ENCODE measurements at regions not wholly inside any gene's neighbourhood (a gene's known extent, or its start where the extent isn't known, plus 50 kb on each side); places are given as distances from the start of the nearest gene placed in this dataset.
"Not testable (repeated sequence)": the region's sequence is repeated elsewhere in the genome, so short reads cannot be mapped to it uniquely, and the experiment has no call there.

DNA sequence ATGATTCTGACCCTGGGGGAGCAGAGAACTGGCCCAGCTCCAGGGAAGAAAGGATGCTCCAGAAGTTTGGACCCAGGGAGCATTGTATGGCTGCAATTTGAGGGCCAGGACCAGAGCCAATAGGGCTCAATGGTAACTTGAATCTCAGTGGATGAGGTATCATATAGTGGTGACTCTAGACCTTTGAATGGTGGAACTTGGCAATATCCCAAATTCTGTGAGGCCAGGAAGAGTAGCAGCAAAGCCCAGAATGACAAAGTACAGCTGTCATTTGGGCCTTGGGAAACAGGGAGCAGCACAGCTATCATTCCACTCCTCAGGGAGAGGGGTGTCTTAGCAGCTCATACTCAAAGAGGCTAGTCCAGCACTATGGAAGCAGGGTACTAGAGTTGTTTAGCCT lies 332.9 kb upstream of the RBMS1 start:
- H2AFZ ChIP-seq (ENCODE audit: insufficient read depth, low read depth, low read length, poor library complexity, severe bottlenecking) = no peak overlapping the region
- no peaks in the 10 kb centered on the region for H3K79me2 ChIP-seq (ENCODE audit: control insufficient read depth, insufficient read depth, low read length)
- H3K4me2 ChIP-seq (replicated peaks; ENCODE audit: low read depth, low read length, poor library complexity, severe bottlenecking) = no peak overlapping the region
- H3K4me3 ChIP-seq (ENCODE audit: control extremely low read depth in 1 of 5, extremely low read depth in 1 of 5, insufficient read depth in 1 of 5, low read depth in 2 of 5, low read length in 4 of 5) = no peak overlapping the region
- no peak for ATAC-seq (ENCODE audit: low read depth)
- H3K27me3 ChIP-seq (replicated peaks in 1 of 4; ENCODE audit: control extremely low read depth in 1 of 4, control insufficient read depth in 3 of 4, insufficient read depth in 4 of 4, low read length in 3 of 4) = no peaks in the 10 kb centered on the region
- intact Hi-C loops (cut with micrococcal nuclease) = no loop called here
- no peaks in the 10 kb centered on the region for H3K27me3 Mint-ChIP-seq
- no peak overlapping the region for H3K4me3 Mint-ChIP-seq
- no peak overlapping the region for H3K9ac ChIP-seq (ENCODE audit: low read length)
- ChIA-PET CTCF (no interaction called here), POLR2A (no interaction called here)
- H3K9me3 ChIP-seq (ENCODE audit: control extremely low read depth in 1 of 3, control insufficient read depth in 2 of 3, insufficient read depth in 1 of 3, low read length in 2 of 3) = peaks cover 8 to 20% (median 20%) of the 10 kb centered on the region in 3 donors
- H3K27ac Mint-ChIP-seq = no peak overlapping the region
- no peak for TF ChIP-seq EZH2 (IDR thresholded peaks at IDR 0.05; ENCODE audit: borderline replicate concordance, insufficient read depth, low read depth, low read length, poor library complexity, severe bottlenecking)
- TF ChIP-seq, protein P1, sequence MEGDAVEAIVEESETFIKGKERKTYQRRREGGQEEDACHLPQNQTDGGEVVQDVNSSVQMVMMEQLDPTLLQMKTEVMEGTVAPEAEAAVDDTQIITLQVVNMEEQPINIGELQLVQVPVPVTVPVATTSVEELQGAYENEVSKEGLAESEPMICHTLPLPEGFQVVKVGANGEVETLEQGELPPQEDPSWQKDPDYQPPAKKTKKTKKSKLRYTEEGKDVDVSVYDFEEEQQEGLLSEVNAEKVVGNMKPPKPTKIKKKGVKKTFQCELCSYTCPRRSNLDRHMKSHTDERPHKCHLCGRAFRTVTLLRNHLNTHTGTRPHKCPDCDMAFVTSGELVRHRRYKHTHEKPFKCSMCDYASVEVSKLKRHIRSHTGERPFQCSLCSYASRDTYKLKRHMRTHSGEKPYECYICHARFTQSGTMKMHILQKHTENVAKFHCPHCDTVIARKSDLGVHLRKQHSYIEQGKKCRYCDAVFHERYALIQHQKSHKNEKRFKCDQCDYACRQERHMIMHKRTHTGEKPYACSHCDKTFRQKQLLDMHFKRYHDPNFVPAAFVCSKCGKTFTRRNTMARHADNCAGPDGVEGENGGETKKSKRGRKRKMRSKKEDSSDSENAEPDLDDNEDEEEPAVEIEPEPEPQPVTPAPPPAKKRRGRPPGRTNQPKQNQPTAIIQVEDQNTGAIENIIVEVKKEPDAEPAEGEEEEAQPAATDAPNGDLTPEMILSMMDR (IDR thresholded peaks at IDR 0.05) = no peak
- H3K4me1 Mint-ChIP-seq = no peaks in the 10 kb centered on the region
- no peaks in the 10 kb centered on the region for H3K36me3 ChIP-seq (replicated peaks in 1 of 2; ENCODE audit: control extremely low read depth in 1 of 2, control insufficient read depth in 1 of 2, extremely low read depth in 1 of 2, insufficient read depth in 2 of 2, low read length in 1 of 2)
- H4K20me1 ChIP-seq (ENCODE audit: control insufficient read depth, insufficient read depth, low read length, poor library complexity, severe bottlenecking) = no peaks in the 10 kb centered on the region
- H3K9me3 Mint-ChIP-seq (ENCODE audit: insufficient read depth) = peaks cover 14% of the 10 kb centered on the region
- H3K4me1 ChIP-seq (ENCODE audit: control insufficient read depth in 2 of 2, insufficient read depth in 2 of 2, low read length in 2 of 2) = no peaks in the 10 kb centered on the region
- DNase-seq = no peak
- H3K27ac ChIP-seq (ENCODE audit: low read length in 2 of 2) = no peak overlapping the region

DNA sequence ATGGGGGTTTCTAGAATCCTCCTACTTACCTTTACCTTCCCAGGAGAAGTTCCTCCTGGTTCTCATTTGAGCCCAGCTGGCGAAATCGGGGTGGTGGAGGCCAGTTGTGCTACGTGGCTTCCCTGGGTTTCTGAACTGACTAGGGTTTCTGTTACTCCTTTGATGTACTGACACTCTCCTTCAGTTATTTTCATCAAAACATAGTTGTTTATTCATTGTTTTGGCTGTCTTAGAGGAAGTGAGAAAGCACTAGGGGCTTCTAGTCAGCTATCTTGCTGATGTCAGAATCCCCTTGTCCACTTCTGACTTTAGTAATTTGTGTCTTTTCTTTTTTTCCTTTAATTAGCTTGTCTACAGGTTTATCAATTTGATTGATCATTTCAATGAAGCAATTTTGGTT lies 332.2 kb upstream of the TANK start:
- H3K27me3 Mint-ChIP-seq = no peaks in the 10 kb centered on the region
- H3K4me1 Mint-ChIP-seq = no peaks in the 10 kb centered on the region
- Histone ChIP-seq H3K9ac (ENCODE audit: low read length) (no peak overlapping the region), H3K27ac (ENCODE audit: low read length in 2 of 2) (no peak overlapping the region), H3K4me3 (ENCODE audit: control extremely low read depth in 1 of 5, extremely low read depth in 1 of 5, insufficient read depth in 1 of 5, low read depth in 2 of 5, low read length in 4 of 5) (no peak overlapping the region), H3K4me1 (ENCODE audit: control insufficient read depth in 2 of 2, insufficient read depth in 2 of 2, low read length in 2 of 2) (no peaks in the 10 kb centered on the region), H3K9me3 (ENCODE audit: control extremely low read depth in 1 of 3, control insufficient read depth in 2 of 3, insufficient read depth in 1 of 3, low read length in 2 of 3) (peaks cover 8 to 20% (median 20%) of the 10 kb centered on the region in 3 donors), H3K27me3 (replicated peaks in 1 of 4; ENCODE audit: control extremely low read depth in 1 of 4, control insufficient read depth in 3 of 4, insufficient read depth in 4 of 4, low read length in 3 of 4) (no peaks in the 10 kb centered on the region), H4K20me1 (ENCODE audit: control insufficient read depth, insufficient read depth, low read length, poor library complexity, severe bottlenecking) (no peaks in the 10 kb centered on the region), H3K79me2 (ENCODE audit: control insufficient read depth, insufficient read depth, low read length) (no peaks in the 10 kb centered on the region), H3K4me2 (replicated peaks; ENCODE audit: low read depth, low read length, poor library complexity, severe bottlenecking) (no peak overlapping the region), H2AFZ (ENCODE audit: insufficient read depth, low read depth, low read length, poor library complexity, severe bottlenecking) (no peak overlapping the region), H3K36me3 (replicated peaks in 1 of 2; ENCODE audit: control extremely low read depth in 1 of 2, control insufficient read depth in 1 of 2, extremely low read depth in 1 of 2, insufficient read depth in 2 of 2, low read length in 1 of 2) (no peaks in the 10 kb centered on the region)
- ChIA-PET CTCF (no interaction called here), POLR2A (no interaction called here)
- TF ChIP-seq, protein P1 (IDR thresholded peaks at IDR 0.05) = no peak
- no peak for TF ChIP-seq EZH2 (IDR thresholded peaks at IDR 0.05; ENCODE audit: borderline replicate concordance, insufficient read depth, low read depth, low read length, poor library complexity, severe bottlenecking)
- DNase-seq (no peak), ATAC-seq (ENCODE audit: low read depth) (no peak)
- no peak overlapping the region for H3K4me3 Mint-ChIP-seq
- peaks cover 14% of the 10 kb centered on the region for H3K9me3 Mint-ChIP-seq (ENCODE audit: insufficient read depth)
- no CpG with 5 or more reads among the region's 3 CpGs for WGBS (ENCODE audit: insufficient coverage)
- H3K27ac Mint-ChIP-seq = no peak overlapping the region
- intact Hi-C loops (cut with micrococcal nuclease) = no loop called here

DNA sequence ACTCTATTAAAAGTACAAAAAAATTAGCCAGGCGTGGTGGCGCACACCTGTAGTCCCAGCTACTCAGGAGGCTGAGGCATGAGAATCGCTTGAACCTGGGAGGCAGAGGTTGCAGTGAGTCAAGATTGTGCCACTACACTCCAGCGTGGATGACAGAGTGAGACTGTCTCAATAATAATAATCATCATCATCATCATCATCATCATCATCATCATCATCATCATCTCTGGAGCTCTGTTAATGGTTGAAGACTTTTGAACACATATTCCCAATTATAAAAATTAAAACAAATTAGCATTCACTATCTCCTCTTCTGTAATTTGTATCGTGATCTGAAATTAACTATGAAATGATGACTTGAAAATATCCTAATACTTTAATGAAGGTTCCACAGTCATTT lies 327.8 kb upstream of the TANK start:
- H3K9ac ChIP-seq (ENCODE audit: low read length); H3K4me3 ChIP-seq (ENCODE audit: control extremely low read depth in 1 of 5, extremely low read depth in 1 of 5, insufficient read depth in 1 of 5, low read depth in 2 of 5, low read length in 4 of 5); H3K4me2 ChIP-seq (replicated peaks; ENCODE audit: low read depth, low read length, poor library complexity, severe bottlenecking); H3K4me3 Mint-ChIP-seq; H3K79me2 ChIP-seq (ENCODE audit: control insufficient read depth, insufficient read depth, low read length); H3K27ac Mint-ChIP-seq; H3K4me1 Mint-ChIP-seq; H3K36me3 ChIP-seq (replicated peaks in 1 of 2; ENCODE audit: control extremely low read depth in 1 of 2, control insufficient read depth in 1 of 2, extremely low read depth in 1 of 2, insufficient read depth in 2 of 2, low read length in 1 of 2); ATAC-seq (ENCODE audit: low read depth); H4K20me1 ChIP-seq (ENCODE audit: control insufficient read depth, insufficient read depth, low read length, poor library complexity, severe bottlenecking); CTCF ChIA-PET; intact Hi-C loops (cut with micrococcal nuclease); H3K27me3 Mint-ChIP-seq; POLR2A ChIA-PET; H3K27ac ChIP-seq (ENCODE audit: low read length in 2 of 2); H3K27me3 ChIP-seq (replicated peaks in 1 of 4; ENCODE audit: control extremely low read depth in 1 of 4, control insufficient read depth in 3 of 4, insufficient read depth in 4 of 4, low read length in 3 of 4); H3K9me3 Mint-ChIP-seq (ENCODE audit: insufficient read depth); H2AFZ ChIP-seq (ENCODE audit: insufficient read depth, low read depth, low read length, poor library complexity, severe bottlenecking); H3K9me3 ChIP-seq (ENCODE audit: control extremely low read depth in 1 of 3, control insufficient read depth in 2 of 3, insufficient read depth in 1 of 3, low read length in 2 of 3); DNase-seq; H3K4me1 ChIP-seq (ENCODE audit: control insufficient read depth in 2 of 2, insufficient read depth in 2 of 2, low read length in 2 of 2): not testable (repeated sequence)
- WGBS (ENCODE audit: insufficient coverage) = 96% methylated on average over 3 of the region's 5 CpGs

Measured in B cell (primary cell).